Epithelial cell of proximal tubule (primary cell): ENCODE measurements at regions not wholly inside any gene's neighbourhood (a gene's known extent, or its start where the extent isn't known, plus 50 kb on each side); places are given as distances from the start of the nearest gene placed in this dataset.

ENCODE experiments used
- DNase-seq: peaks from one replicate; pipeline ENCODE4 v3.0.0-alpha.2; 2011; ENCODE audit warnings: low read depth
- H3K4me3 ChIP-seq: 2 replicates; pipeline ENCODE4 v1.5.1; 2011; ENCODE audit warnings: low read depth, mild to moderate bottlenecking, low read length
- CTCF ChIP-seq: conservative IDR thresholded peaks from 2 replicates; pipeline ENCODE4 v1.5.1; 2012; ENCODE audit warnings: low read depth, mild to moderate bottlenecking, low read length

GRCh38 chr3:74531491-74531890 lies 83.0 kb downstream of the CNTN3 start:
- TF ChIP-seq CTCF, result no peak
- DNase-seq, result no peak
- no peak overlapping the region for H3K4me3 ChIP-seq

GRCh38 chr3:74529145-74529544 lies 85.3 kb downstream of the CNTN3 start:
- H3K4me3 ChIP-seq, result no peak overlapping the region
- DNase-seq, result no peak
- no peak for TF ChIP-seq CTCF

- DNase-seq, result no peak
- H3K4me3 ChIP-seq, result no peak overlapping the region
- TF ChIP-seq CTCF, result no peak
Measured at GRCh38 chr3:74527566-74527965, 86.9 kb downstream of the CNTN3 start.

- no peak for DNase-seq
- TF ChIP-seq CTCF, result no peak
- H3K4me3 ChIP-seq, result no peak overlapping the region
Measured at GRCh38 chr3:74523811-74524210, 90.6 kb downstream of the CNTN3 start.

- H3K4me3 ChIP-seq, result no peak overlapping the region
- no peak for DNase-seq
- TF ChIP-seq CTCF, result no peak
Measured at GRCh38 chr3:74520895-74521294, 93.6 kb downstream of the CNTN3 start.

GRCh38 chr3:74518610-74519009 lies 95.8 kb downstream of the CNTN3 start:
- no peak overlapping the region for H3K4me3 ChIP-seq
- DNase-seq, result no peak
- TF ChIP-seq CTCF, result no peak

GRCh38 chr3:74516019-74516418 lies 98.4 kb downstream of the CNTN3 start:
- DNase-seq, result no peak
- no peak overlapping the region for H3K4me3 ChIP-seq
- no peak for TF ChIP-seq CTCF
